ENCODE measurements at regions not wholly inside any gene's neighbourhood (a gene's known extent, or its start where the extent isn't known, plus 50 kb on each side); places are given as distances from the start of the nearest gene placed in this dataset.
"Not testable (repeated sequence)": the region's sequence is repeated elsewhere in the genome, so short reads cannot be mapped to it uniquely, and the experiment has no call there.

GRCh38 chr3:177482048-177482691 lies 284.9 kb upstream of the TBL1XR1 start:
- no peak for DNase-seq
- POLR2A ChIA-PET: interaction anchor here (0.7 kb wide), 1 partner anchor 174 kb away, joined by 4 read pairs; no protein-coding TSS in a partner anchor
- no peak overlapping the region for H3K27ac Mint-ChIP-seq
- H3K27me3 Mint-ChIP-seq: no peaks in the 10 kb centered on the region
- CTCF ChIA-PET: no interaction called here
- no peak overlapping the region for H3K4me3 Mint-ChIP-seq
- H3K4me1 Mint-ChIP-seq: no peaks in the 10 kb centered on the region
- H3K9me3 Mint-ChIP-seq: no peaks in the 10 kb centered on the region
- H3K36me3 Mint-ChIP-seq (ENCODE audit: low read depth): no peaks in the 10 kb centered on the region

DNA sequence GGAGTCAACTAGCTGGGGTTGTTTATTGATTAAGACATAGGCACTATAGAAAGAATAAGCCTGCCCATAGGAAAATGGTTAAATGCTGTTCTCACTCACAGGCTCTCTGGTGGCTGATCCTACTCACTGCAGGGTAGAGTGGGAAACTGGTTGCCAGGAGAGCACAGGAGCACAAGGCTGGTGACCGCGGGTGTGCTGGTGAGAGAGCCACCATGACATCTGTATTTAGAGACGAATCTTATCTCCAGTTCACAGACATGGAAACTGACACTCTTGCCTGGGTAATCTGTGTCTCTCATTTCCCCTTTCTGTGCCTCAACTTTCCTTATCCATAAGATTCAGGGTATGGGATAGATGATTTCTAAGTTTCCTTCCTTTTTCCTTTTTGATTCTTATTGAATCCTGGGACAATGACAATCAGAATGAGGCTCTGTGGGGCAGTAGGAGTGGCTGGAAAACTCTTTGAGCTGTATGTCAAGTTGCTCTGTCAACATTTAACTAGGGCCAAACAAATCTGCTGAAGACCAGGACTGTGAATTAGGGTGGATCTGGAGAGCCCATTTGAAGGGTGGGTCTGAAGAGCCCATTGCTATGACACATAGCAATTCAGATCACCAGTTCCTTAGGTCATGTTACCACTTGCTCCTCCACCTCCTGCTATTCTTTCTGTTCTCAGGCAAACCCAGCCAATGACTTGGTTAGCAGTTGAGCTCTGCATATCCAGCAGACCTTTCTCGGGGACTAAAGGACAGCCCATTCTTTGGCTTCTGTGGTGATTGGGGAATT lies 286.1 kb upstream of the TBL1XR1 start:
- H3K9me3 Mint-ChIP-seq: no peaks in the 10 kb centered on the region
- ChIA-PET CTCF (no interaction called here), POLR2A (no interaction called here)
- no peak overlapping the region for H3K4me3 Mint-ChIP-seq
- no peak for DNase-seq
- H3K27ac Mint-ChIP-seq: no peak overlapping the region
- no peaks in the 10 kb centered on the region for H3K4me1 Mint-ChIP-seq
- H3K27me3 Mint-ChIP-seq: no peaks in the 10 kb centered on the region
- no peaks in the 10 kb centered on the region for H3K36me3 Mint-ChIP-seq (ENCODE audit: low read depth)

DNA sequence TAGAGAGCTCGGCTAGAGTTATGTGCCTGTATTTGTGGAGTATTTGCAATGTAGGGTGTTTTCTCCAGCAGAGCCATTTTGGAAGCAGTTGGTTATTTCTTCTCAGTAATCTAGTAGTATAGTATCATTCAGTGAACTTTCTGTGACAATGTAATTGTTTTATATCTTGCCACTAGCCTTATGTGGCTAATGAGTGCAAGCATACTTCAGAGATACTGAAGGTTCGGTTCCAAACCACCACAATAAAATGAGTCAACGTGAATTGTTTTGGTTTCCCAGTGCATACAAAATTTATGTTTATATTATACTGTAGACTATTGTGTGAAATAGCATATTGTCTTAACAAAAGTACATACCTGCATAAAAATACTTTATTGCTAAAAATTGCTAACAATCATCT lies 286.9 kb upstream of the TBL1XR1 start:
- no peak for DNase-seq
- ChIA-PET POLR2A (no interaction called here), CTCF (no interaction called here)
- no peaks in the 10 kb centered on the region for H3K27me3 Mint-ChIP-seq
- H3K4me1 Mint-ChIP-seq: peaks cover 4% of the 10 kb centered on the region
- no peak overlapping the region for H3K27ac Mint-ChIP-seq
- H3K9me3 Mint-ChIP-seq: no peaks in the 10 kb centered on the region
- H3K4me3 Mint-ChIP-seq: no peak overlapping the region
- no peaks in the 10 kb centered on the region for H3K36me3 Mint-ChIP-seq (ENCODE audit: low read depth)

GRCh38 chr3:177484926-177485325 lies 287.6 kb upstream of the TBL1XR1 start:
- no peak for DNase-seq
- ChIA-PET POLR2A (no interaction called here), CTCF (no interaction called here)
- Mint-ChIP-seq H3K9me3 (no peaks in the 10 kb centered on the region), H3K36me3 (ENCODE audit: low read depth) (no peaks in the 10 kb centered on the region), H3K27me3 (no peaks in the 10 kb centered on the region), H3K4me3 (no peak overlapping the region), H3K4me1 (peaks cover 4% of the 10 kb centered on the region), H3K27ac (no peak overlapping the region)

- Mint-ChIP-seq H3K27ac (no peak overlapping the region), H3K4me1 (peaks cover 4% of the 10 kb centered on the region), H3K36me3 (ENCODE audit: low read depth) (no peaks in the 10 kb centered on the region), H3K9me3 (no peaks in the 10 kb centered on the region), H3K4me3 (no peak overlapping the region), H3K27me3 (no peaks in the 10 kb centered on the region)
- POLR2A ChIA-PET: no interaction called here
- no peak for DNase-seq
- CTCF ChIA-PET: no interaction called here
Measured at GRCh38 chr3:177487635-177488186, 290.4 kb upstream of the TBL1XR1 start.

GRCh38 chr3:177488740-177489139 lies 291.5 kb upstream of the TBL1XR1 start:
- H3K4me1 Mint-ChIP-seq: peaks cover 4% of the 10 kb centered on the region
- ChIA-PET CTCF (no interaction called here), POLR2A (no interaction called here)
- no peaks in the 10 kb centered on the region for H3K36me3 Mint-ChIP-seq (ENCODE audit: low read depth)
- no peaks in the 10 kb centered on the region for H3K9me3 Mint-ChIP-seq
- no peak for DNase-seq
- H3K4me3 Mint-ChIP-seq: no peak overlapping the region
- no peaks in the 10 kb centered on the region for H3K27me3 Mint-ChIP-seq
- H3K27ac Mint-ChIP-seq: no peak overlapping the region

DNA sequence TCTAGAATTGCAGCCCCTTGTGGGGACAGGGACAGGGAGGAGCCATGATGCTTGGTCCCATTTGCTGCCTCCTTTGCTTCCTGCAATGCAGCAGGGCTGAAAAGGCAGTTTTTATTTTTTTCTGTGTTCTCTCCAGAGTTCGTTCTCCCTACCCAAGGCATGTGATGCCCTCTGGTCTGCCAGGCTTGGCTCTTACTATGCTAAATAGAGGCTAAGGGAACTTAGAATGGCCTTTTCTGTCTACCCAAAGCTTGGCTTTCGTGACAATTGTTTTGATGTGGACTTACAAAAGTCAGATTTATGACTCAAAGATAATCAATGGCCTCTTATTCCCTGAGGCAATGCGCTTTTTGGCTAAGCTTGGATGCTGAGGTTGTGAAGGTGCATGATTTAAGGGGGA lies 293.3 kb upstream of the TBL1XR1 start:
- no peak for DNase-seq
- H3K27ac Mint-ChIP-seq: no peak overlapping the region
- POLR2A ChIA-PET: no interaction called here
- H3K27me3 Mint-ChIP-seq: no peaks in the 10 kb centered on the region
- no peaks in the 10 kb centered on the region for H3K36me3 Mint-ChIP-seq (ENCODE audit: low read depth)
- CTCF ChIA-PET: no interaction called here
- no peak overlapping the region for H3K4me3 Mint-ChIP-seq
- no peaks in the 10 kb centered on the region for H3K9me3 Mint-ChIP-seq
- H3K4me1 Mint-ChIP-seq: peaks cover 4% of the 10 kb centered on the region

- no peak overlapping the region for H3K4me3 Mint-ChIP-seq
- no peak overlapping the region for H3K27ac Mint-ChIP-seq
- ChIA-PET POLR2A (no interaction called here), CTCF (interaction anchor here (0.7 kb wide), 1 partner anchor 72 kb away, joined by 3 read pairs; no protein-coding TSS in a partner anchor)
- H3K36me3 Mint-ChIP-seq (ENCODE audit: low read depth): no peaks in the 10 kb centered on the region
- peaks cover 4% of the 10 kb centered on the region for H3K4me1 Mint-ChIP-seq
- H3K27me3 Mint-ChIP-seq: no peaks in the 10 kb centered on the region
- H3K9me3 Mint-ChIP-seq: no peaks in the 10 kb centered on the region
- DNase-seq: no peak
Measured at GRCh38 chr3:177491296-177492032, 294.2 kb upstream of the TBL1XR1 start.

DNA sequence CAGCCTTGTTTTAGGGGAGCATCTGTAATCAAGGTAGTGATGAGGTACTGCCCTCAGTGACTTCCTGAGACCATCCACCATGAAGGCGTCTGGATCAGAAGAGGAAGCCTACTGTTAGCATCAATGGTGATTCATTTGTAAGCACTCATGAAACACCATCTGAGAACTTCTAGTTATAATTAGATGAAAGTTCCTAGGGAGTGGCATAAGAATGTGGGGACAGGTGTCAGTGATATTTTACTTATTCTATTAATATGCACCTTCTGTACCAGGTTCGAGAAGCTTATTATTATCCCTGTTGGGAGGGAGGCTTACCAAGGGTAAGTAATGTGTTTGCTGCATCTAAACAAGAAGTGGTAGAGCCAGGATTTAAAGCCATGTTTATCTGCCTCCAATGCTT lies 295.8 kb upstream of the TBL1XR1 start:
- no peaks in the 10 kb centered on the region for H3K36me3 Mint-ChIP-seq (ENCODE audit: low read depth)
- ChIA-PET CTCF (no interaction called here), POLR2A (no interaction called here)
- no peaks in the 10 kb centered on the region for H3K9me3 Mint-ChIP-seq
- no peaks in the 10 kb centered on the region for H3K27me3 Mint-ChIP-seq
- H3K4me1 Mint-ChIP-seq: peaks cover 4% of the 10 kb centered on the region
- H3K27ac Mint-ChIP-seq: no peak overlapping the region
- no peak for DNase-seq
- no peak overlapping the region for H3K4me3 Mint-ChIP-seq

GRCh38 chr3:177494216-177494615 lies 296.9 kb upstream of the TBL1XR1 start:
- H3K36me3 Mint-ChIP-seq (ENCODE audit: low read depth): no peaks in the 10 kb centered on the region
- no peaks in the 10 kb centered on the region for H3K27me3 Mint-ChIP-seq
- CTCF ChIA-PET: no interaction called here
- H3K4me3 Mint-ChIP-seq: no peak overlapping the region
- POLR2A ChIA-PET: no interaction called here
- no peak for DNase-seq
- H3K9me3 Mint-ChIP-seq: no peaks in the 10 kb centered on the region
- no peak overlapping the region for H3K27ac Mint-ChIP-seq
- no peaks in the 10 kb centered on the region for H3K4me1 Mint-ChIP-seq

DNA sequence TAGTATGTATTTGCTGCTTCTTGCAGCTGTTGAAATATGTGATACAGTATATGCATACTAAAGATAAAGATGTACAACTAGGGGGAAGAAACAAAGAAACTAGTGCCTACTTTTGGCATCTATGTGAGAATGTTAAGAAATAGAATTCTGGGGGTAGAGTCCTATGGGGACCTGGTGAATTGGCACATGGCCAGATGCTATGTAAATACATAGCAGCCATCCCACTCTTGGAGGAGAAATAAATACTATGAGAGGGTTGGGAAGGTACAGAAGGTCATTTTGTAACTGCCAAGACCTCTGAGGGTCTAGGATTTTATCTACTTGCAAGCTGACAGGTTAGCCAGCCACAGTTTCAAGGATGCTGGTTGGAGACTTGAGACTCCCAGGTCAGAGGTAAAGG lies 298.3 kb upstream of the TBL1XR1 start:
- CTCF ChIA-PET: no interaction called here
- Mint-ChIP-seq H3K4me1 (no peaks in the 10 kb centered on the region), H3K27ac (no peak overlapping the region), H3K27me3 (no peaks in the 10 kb centered on the region), H3K4me3 (no peak overlapping the region), H3K9me3 (no peaks in the 10 kb centered on the region), H3K36me3 (ENCODE audit: low read depth) (no peaks in the 10 kb centered on the region)
- POLR2A ChIA-PET: no interaction called here
- DNase-seq: no peak

DNA sequence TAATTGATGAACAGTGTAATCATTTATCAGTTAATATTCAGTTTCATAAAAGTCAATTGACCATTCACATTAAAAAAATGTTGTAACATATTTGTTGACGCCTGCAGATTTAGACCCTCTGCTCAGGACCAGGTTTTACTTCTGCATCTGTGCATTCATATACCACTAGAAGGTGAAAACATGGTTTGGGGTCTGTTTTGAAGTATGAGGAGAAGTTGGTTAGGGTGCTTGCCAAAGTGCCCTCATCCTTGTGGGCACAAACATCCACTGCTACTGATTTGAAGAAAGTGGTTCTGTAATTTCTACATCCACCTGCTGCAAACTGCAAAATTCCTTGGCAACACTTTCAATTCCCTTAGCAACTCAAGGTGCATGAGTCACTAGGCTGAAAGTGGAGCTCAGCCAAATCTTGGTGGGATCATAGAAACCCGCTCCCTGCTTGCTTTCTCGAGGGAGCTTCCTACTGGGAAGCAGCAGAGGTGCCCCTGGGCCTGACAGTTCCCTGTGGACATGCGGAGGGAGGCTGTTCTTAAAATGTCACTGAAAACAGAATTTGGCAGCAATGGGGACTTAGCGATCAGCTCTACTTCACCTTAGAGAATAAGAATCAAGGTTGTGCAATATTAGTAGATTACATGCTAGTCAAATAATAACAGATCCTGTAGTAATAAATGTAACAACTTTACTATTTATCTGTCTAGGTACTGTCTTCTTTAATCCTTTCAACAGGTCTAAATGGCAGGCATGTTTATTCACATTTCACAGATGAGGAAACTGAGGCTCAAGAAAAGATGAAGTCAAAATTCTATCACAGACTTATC lies 301.0 kb upstream of the TBL1XR1 start:
- no peak overlapping the region for H3K4me3 Mint-ChIP-seq
- no peaks in the 10 kb centered on the region for H3K9me3 Mint-ChIP-seq
- no peak overlapping the region for H3K27ac Mint-ChIP-seq
- H3K4me1 Mint-ChIP-seq: no peaks in the 10 kb centered on the region
- DNase-seq: no peak
- POLR2A ChIA-PET: no interaction called here
- H3K36me3 Mint-ChIP-seq (ENCODE audit: low read depth): no peaks in the 10 kb centered on the region
- CTCF ChIA-PET: no interaction called here
- no peaks in the 10 kb centered on the region for H3K27me3 Mint-ChIP-seq

DNA sequence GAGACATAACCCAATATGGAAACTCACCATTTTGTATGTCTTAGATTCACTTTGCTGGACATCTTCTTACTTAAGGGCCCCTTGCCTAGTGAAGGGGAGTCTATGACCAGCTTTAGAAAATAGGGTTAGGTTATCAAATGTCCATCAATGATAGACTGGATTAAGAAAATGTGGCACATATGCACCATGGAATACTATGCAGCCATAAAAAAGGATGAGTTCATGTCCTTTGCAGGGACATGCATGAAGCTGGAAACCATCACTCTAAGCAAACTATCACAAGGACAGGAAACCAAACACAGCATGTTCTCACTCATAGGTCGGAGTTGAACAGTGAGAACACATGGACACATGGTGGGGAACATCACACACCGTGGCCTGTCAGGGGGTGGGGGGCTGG lies 301.8 kb upstream of the TBL1XR1 start:
- H3K36me3 Mint-ChIP-seq (ENCODE audit: low read depth); H3K27me3 Mint-ChIP-seq; H3K4me1 Mint-ChIP-seq; CTCF ChIA-PET; H3K4me3 Mint-ChIP-seq; DNase-seq; H3K9me3 Mint-ChIP-seq; H3K27ac Mint-ChIP-seq; POLR2A ChIA-PET: not testable (repeated sequence)
